ENCODE measurements at regions not wholly inside any gene's neighbourhood (a gene's known extent, or its start where the extent isn't known, plus 50 kb on each side); places are given as distances from the start of the nearest gene placed in this dataset.

- DNase-seq (ENCODE audit: low read depth) = no peak
These were observed 93.3 kb downstream of the EDN1 start for GRCh38 chr6:12383448-12383847.

- peak; percentile 37 for DNase-seq (ENCODE audit: low read depth)
These were observed 94.3 kb downstream of the EDN1 start for GRCh38 chr6:12384357-12384912.

GRCh38 chr6:12385316-12385715, 95.2 kb downstream of the EDN1 start:
- DNase-seq (ENCODE audit: low read depth) = peak; percentile 57

- DNase-seq (ENCODE audit: low read depth) = peak; percentile 53
These were observed 96.7 kb downstream of the EDN1 start for GRCh38 chr6:12386816-12387215.

- no peak for DNase-seq (ENCODE audit: low read depth)
These were observed 101.3 kb downstream of the EDN1 start for GRCh38 chr6:12391472-12391871.

- DNase-seq (ENCODE audit: low read depth) = no peak
These were observed 102.3 kb downstream of the EDN1 start for GRCh38 chr6:12392490-12392889.

- DNase-seq (ENCODE audit: low read depth) = no peak
These were observed 102.9 kb downstream of the EDN1 start for GRCh38 chr6:12393100-12393499.

GRCh38 chr6:12394170-12394569, 104.0 kb downstream of the EDN1 start:
- DNase-seq (ENCODE audit: low read depth) = no peak

- DNase-seq (ENCODE audit: low read depth) = no peak
These were observed 105.7 kb downstream of the EDN1 start for GRCh38 chr6:12395898-12396297.

- no peak for DNase-seq (ENCODE audit: low read depth)
These were observed 111.0 kb downstream of the EDN1 start for GRCh38 chr6:12401200-12401599.

GRCh38 chr6:12403201-12403826, 113.2 kb downstream of the EDN1 start:
- DNase-seq (ENCODE audit: low read depth) = peak; percentile 58

GRCh38 chr6:12403947-12404647, 113.9 kb downstream of the EDN1 start:
- no peak for DNase-seq (ENCODE audit: low read depth)

- DNase-seq (ENCODE audit: low read depth) = no peak
These were observed 114.5 kb downstream of the EDN1 start for GRCh38 chr6:12404651-12405050.

- no peak for DNase-seq (ENCODE audit: low read depth)
These were observed 118.6 kb downstream of the EDN1 start for GRCh38 chr6:12408752-12409151.

GRCh38 chr6:12410946-12411345, 120.8 kb downstream of the EDN1 start:
- DNase-seq (ENCODE audit: low read depth) = no peak

GRCh38 chr6:12414096-12414675, 124.0 kb downstream of the EDN1 start:
- DNase-seq (ENCODE audit: low read depth) = no peak

GRCh38 chr6:12415980-12416598, 125.9 kb downstream of the EDN1 start:
- no peak for DNase-seq (ENCODE audit: low read depth)

GRCh38 chr6:12417191-12417590, 127.0 kb downstream of the EDN1 start:
- no peak for DNase-seq (ENCODE audit: low read depth)

GRCh38 chr6:12418946-12419345, 128.8 kb downstream of the EDN1 start:
- no peak for DNase-seq (ENCODE audit: low read depth)

GRCh38 chr6:12419631-12420272, 129.6 kb downstream of the EDN1 start:
- no peak for DNase-seq (ENCODE audit: low read depth)

- DNase-seq (ENCODE audit: low read depth) = peak; percentile 88
These were observed 130.5 kb downstream of the EDN1 start for GRCh38 chr6:12420626-12421025.

- DNase-seq (ENCODE audit: low read depth) = no peak
These were observed 131.4 kb downstream of the EDN1 start for GRCh38 chr6:12421596-12421995.

Measured in amniotic epithelial cell (primary cell).